Naive thymus-derived CD4-positive, alpha-beta T cell (primary cell): ENCODE measurements at regions not wholly inside any gene's neighbourhood (a gene's known extent, or its start where the extent isn't known, plus 50 kb on each side); places are given as distances from the start of the nearest gene placed in this dataset.

ENCODE experiments used
- ATAC-seq: fragments of 150-1000 bp; cut with Tn5 transposase; 2 replicates; pipeline ENCODE4 v1.10.0; 2021; ENCODE audit warnings: mild to moderate bottlenecking, moderate library complexity
- CTCF ChIA-PET: fragments of 350-600 bp; sonication (Branson Sonifier 250); formaldehyde crosslinking; loops from one replicate; lab custom pipeline; 2021; ENCODE audit warnings: antibody characterized with exemption; lab: Charles Lee
- POLR2A ChIA-PET: fragments of 350-600 bp; sonication (Branson Sonifier 250); formaldehyde crosslinking; loops from one replicate; lab custom pipeline; 2021; ENCODE audit warnings: antibody characterized with exemption, inconsistent platforms; lab: Charles Lee
- DNase-seq, 9 donors: peaks; one replicate each; pipeline versions ENCODE4 v3.0.0 to v3.0.0-alpha.2; 2020 to 2022; ENCODE audit warnings: mixed read lengths in 1 of 9
- H3K27ac ChIP-seq: one replicate; pipeline ENCODE4 v1.7.0; 2013; ENCODE audit warnings: mild to moderate bottlenecking, low read depth, low read length, moderate library complexity
- H3K27me3 ChIP-seq, 2 donors: one replicate each; pipeline ENCODE4 v1.7.0; 2013; ENCODE audit warnings: low read length in 2 of 2, mild to moderate bottlenecking in 2 of 2, moderate library complexity in 2 of 2; ENCODE audit not compliant: control insufficient read depth in 2 of 2, insufficient read depth in 2 of 2
- H3K36me3 ChIP-seq, 3 experiments: 1 replicate in 2 of 3; 2 replicates in 1 of 3; pipeline ENCODE4 v1.7.0; 2013; ENCODE audit warnings: low read length in 3 of 3, mild to moderate bottlenecking in 3 of 3, moderate library complexity in 1 of 3; ENCODE audit not compliant: insufficient read depth in 3 of 3, control insufficient read depth in 2 of 3
- H3K4me1 ChIP-seq, 2 donors: one replicate each; pipeline ENCODE4 v1.7.0; 2013; ENCODE audit warnings: low read length in 2 of 2, mild to moderate bottlenecking in 2 of 2, moderate library complexity in 1 of 2; ENCODE audit not compliant: control insufficient read depth in 2 of 2, insufficient read depth in 2 of 2
- H3K4me3 ChIP-seq: 2 replicates; pipeline ENCODE4 v1.7.0; 2013; ENCODE audit warnings: mild to moderate bottlenecking, low read length
- H3K9me3 ChIP-seq, 3 experiments: 1 replicate in 2 of 3; 2 replicates in 1 of 3; pipeline ENCODE4 v1.7.0; 2013; ENCODE audit warnings: low read length in 3 of 3; ENCODE audit not compliant: control insufficient read depth in 2 of 3
- H3K27ac Mint-ChIP-seq, 9 donors: one replicate each; pipeline ENCODE4 v1.8.0; 2020 to 2022; ENCODE audit warnings: mixed read lengths in 9 of 9, mild to moderate bottlenecking in 8 of 9, moderate library complexity in 5 of 9, inconsistent platforms in 2 of 9
- H3K27me3 Mint-ChIP-seq, 5 donors: one replicate each; pipeline ENCODE4 v1.8.0; 2021 to 2022; ENCODE audit warnings: mixed read lengths in 5 of 5, mild to moderate bottlenecking in 1 of 5
- H3K36me3 Mint-ChIP-seq, 5 donors: one replicate each; pipeline ENCODE4 v1.8.0; 2020 to 2022; ENCODE audit warnings: mixed read lengths in 5 of 5, mild to moderate bottlenecking in 3 of 5, inconsistent platforms in 1 of 5
- H3K4me1 Mint-ChIP-seq, 7 donors: one replicate each; pipeline ENCODE4 v1.8.0; 2020 to 2022; ENCODE audit warnings: mixed read lengths in 7 of 7, mild to moderate bottlenecking in 3 of 7, inconsistent platforms in 1 of 7
- H3K4me3 Mint-ChIP-seq, 10 donors: one replicate each; pipeline ENCODE4 v1.8.0; 2020 to 2022; ENCODE audit warnings: mild to moderate bottlenecking in 10 of 10, mixed read lengths in 10 of 10, moderate library complexity in 6 of 10, inconsistent platforms in 2 of 10
- H3K9me3 Mint-ChIP-seq, 11 donors: one replicate each; pipeline ENCODE4 v1.8.0; 2020 to 2022; ENCODE audit warnings: mixed read lengths in 11 of 11, mild to moderate bottlenecking in 4 of 11, inconsistent platforms in 1 of 11, moderate library complexity in 1 of 11
- intact Hi-C, 2 donors: fragments of 100-400 bp; cut with micrococcal nuclease; formaldehyde crosslinking; loops; one replicate each; pipeline ENCODE4 v1.15.1; 2023

DNA sequence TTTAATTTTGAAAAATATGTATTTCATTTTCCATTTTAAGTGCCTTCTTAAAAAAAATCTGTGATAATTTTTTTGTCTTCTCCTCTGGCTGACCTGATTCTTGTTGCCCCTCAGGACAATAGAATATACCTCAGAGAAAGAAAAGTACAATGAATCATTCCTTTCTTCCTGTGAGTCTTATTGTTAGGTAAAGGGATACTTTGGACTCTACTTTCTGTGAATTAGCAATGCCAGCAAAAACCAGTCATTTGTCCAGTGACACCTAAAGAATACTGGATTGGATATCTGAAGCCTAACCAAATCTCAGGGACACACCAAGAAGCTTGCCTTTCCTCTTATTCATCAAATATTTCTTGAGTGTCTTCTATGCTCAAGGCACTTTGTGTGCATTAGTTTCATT is 102.1 kb downstream of the AREG start:
- POLR2A ChIA-PET = no interaction called here
- Histone ChIP-seq H3K36me3 (no peaks in the 10 kb centered on the region), H3K4me3 (no peak overlapping the region), H3K9me3 (no peaks in the 10 kb centered on the region), H3K27me3 (no peaks in the 10 kb centered on the region), H3K4me1 (no peaks in the 10 kb centered on the region), H3K27ac (no peak overlapping the region)
- no peak for DNase-seq
- CTCF ChIA-PET = no interaction called here
- Mint-ChIP-seq H3K36me3 (no peaks in the 10 kb centered on the region), H3K27me3 (peaks cover 0 to 4% (median 0%) of the 10 kb centered on the region in 5 donors), H3K4me3 (no peak overlapping the region), H3K27ac (no peak overlapping the region), H3K9me3 (no peaks in the 10 kb centered on the region), H3K4me1 (peaks cover 0 to 10% (median 8%) of the 10 kb centered on the region in 7 donors)
- intact Hi-C loops = no loop called here
- ATAC-seq = no peak

DNA sequence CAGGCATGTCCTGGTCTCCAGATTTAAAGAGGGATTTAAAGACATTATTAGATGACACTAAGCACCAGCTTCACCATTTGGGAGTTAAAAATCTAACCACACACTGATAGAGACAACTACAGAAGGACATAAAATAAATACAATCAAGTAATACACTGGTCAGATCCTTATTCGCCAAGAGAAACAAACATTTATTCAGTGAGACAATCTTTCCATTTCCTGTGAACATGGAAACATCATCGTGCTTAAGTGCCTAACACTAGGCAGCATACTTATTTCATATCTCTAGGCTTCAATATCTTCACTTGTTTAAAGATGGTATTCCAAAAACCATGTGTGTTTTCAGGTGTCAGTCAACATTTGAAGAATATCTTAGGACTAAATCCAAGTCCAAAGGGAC is 103.6 kb downstream of the AREG start:
- Mint-ChIP-seq H3K4me1 (peaks cover 0 to 3% (median 0%) of the 10 kb centered on the region in 7 donors), H3K27ac (no peak overlapping the region), H3K27me3 (peaks cover 0 to 4% (median 0%) of the 10 kb centered on the region in 5 donors), H3K9me3 (no peaks in the 10 kb centered on the region), H3K4me3 (no peak overlapping the region), H3K36me3 (no peaks in the 10 kb centered on the region)
- intact Hi-C loops = no loop called here
- ATAC-seq (no peak), DNase-seq (no peak)
- no peaks in the 10 kb centered on the region for H3K27me3 ChIP-seq
- H3K4me1 ChIP-seq = no peaks in the 10 kb centered on the region
- CTCF ChIA-PET = no interaction called here
- POLR2A ChIA-PET = no interaction called here
- no peaks in the 10 kb centered on the region for H3K36me3 ChIP-seq
- no peak overlapping the region for H3K4me3 ChIP-seq
- H3K9me3 ChIP-seq = no peaks in the 10 kb centered on the region
- no peak overlapping the region for H3K27ac ChIP-seq

DNA sequence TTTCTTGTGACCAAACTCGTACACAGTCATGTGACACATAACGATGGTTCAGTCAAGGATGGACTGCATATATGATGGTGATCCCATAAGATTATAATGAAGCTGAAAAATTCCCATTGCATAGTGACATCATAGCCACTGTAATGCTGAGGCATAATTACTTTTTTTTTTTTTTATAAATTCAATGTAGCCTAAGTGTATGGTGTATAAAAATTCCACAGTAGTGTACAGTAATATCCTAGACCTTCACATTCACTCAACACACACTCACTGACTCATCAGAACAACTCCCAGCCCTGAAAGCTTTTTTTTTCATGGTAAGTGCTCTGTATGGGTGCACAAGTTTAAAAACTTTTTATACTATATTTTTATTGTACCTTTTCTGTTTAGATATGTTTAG is 105.0 kb downstream of the AREG start:
- no peak overlapping the region for H3K4me3 Mint-ChIP-seq
- Histone ChIP-seq H3K9me3 (no peaks in the 10 kb centered on the region), H3K36me3 (no peaks in the 10 kb centered on the region), H3K27ac (no peak overlapping the region), H3K27me3 (no peaks in the 10 kb centered on the region), H3K4me3 (no peak overlapping the region), H3K4me1 (no peaks in the 10 kb centered on the region)
- no peak for DNase-seq
- no peaks in the 10 kb centered on the region for H3K4me1 Mint-ChIP-seq
- no peaks in the 10 kb centered on the region for H3K9me3 Mint-ChIP-seq
- ChIA-PET CTCF (no interaction called here), POLR2A (no interaction called here)
- intact Hi-C loops = no loop called here
- H3K27ac Mint-ChIP-seq = no peak overlapping the region
- no peaks in the 10 kb centered on the region for H3K36me3 Mint-ChIP-seq
- H3K27me3 Mint-ChIP-seq = peaks cover 0 to 4% (median 0%) of the 10 kb centered on the region in 5 donors
- ATAC-seq = no peak

DNA sequence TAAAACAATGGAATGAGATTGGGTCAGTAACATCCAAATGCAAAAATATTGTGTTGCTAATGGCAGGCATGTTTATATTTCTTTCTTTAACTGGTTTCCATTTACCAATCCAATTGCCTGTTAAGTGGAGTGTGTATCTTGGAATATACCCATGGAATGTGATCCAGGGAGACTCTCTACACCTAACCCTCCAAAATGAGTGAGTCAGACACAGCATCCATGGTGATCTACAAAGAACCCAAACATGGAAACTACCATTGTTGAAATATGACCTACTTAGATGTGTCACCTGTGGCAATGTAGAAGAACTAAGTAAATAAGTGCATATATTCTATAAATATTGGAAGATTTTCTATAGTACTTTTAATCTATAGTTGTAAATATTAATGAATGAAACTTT is 110.3 kb downstream of the AREG start:
- peaks cover 0 to 15% (median 7%) of the 10 kb centered on the region in 11 donors for H3K9me3 Mint-ChIP-seq

DNA sequence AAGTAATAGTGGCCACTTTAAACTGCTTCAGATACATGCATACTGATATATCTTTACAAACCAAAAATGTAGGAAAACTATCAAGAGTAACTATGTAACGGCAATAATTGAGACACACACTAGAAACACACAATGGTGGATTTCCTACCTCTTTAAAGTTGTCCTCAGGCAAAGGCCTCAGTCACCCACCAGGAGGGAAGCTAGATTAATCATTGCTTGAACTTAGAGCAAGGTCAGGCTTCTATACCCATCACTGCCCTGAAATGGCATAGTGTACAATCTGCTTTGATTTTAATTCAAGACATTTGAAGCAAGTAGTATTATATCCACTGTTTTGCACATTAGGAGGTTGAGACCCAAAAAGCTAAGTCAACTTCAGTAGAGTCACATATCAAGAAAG is 110.9 kb downstream of the AREG start:
- H3K4me3 ChIP-seq = no peak overlapping the region
- no peaks in the 10 kb centered on the region for H3K4me1 Mint-ChIP-seq
- no peak overlapping the region for H3K27ac ChIP-seq

More for the DNA sequence above, 110.3 kb downstream of the AREG start:
- Mint-ChIP-seq H3K4me1 (no peaks in the 10 kb centered on the region), H3K27ac (no peak overlapping the region), H3K27me3 (no peaks in the 10 kb centered on the region), H3K36me3 (peaks cover 0 to 4% (median 0%) of the 10 kb centered on the region in 5 donors), H3K4me3 (no peak overlapping the region)
- intact Hi-C loops = no loop called here
- no peak for DNase-seq
- POLR2A ChIA-PET = no interaction called here
- H3K27ac ChIP-seq = no peak overlapping the region
- no peaks in the 10 kb centered on the region for H3K36me3 ChIP-seq
- H3K4me3 ChIP-seq = no peak overlapping the region
- ATAC-seq = no peak
- H3K4me1 ChIP-seq = no peaks in the 10 kb centered on the region
- no peaks in the 10 kb centered on the region for H3K9me3 ChIP-seq
- no peaks in the 10 kb centered on the region for H3K27me3 ChIP-seq
- CTCF ChIA-PET = no interaction called here

DNA sequence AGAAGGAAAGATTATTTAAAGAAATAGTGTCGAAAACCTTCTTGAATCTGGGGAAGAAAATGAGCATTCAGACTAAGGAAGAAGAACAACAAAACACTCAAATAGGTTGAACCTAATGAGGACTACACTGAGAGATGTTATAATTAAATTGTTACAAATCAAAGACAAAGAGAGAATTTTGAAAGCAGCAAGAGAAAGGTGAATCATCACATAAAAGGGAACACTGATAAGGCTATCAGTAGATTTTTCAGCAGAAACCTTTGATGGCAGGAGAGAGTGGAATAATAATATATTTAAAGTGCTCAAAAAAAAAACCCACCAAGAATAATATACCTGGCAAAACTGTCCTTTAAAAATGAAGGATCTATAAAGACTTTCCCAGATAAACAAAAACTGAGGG is 114.9 kb downstream of the AREG start:
- no peaks in the 10 kb centered on the region for H3K4me1 Mint-ChIP-seq
- POLR2A ChIA-PET = no interaction called here
- H3K9me3 ChIP-seq = no peaks in the 10 kb centered on the region
- CTCF ChIA-PET = no interaction called here
- H3K36me3 ChIP-seq = no peaks in the 10 kb centered on the region
- H3K4me3 Mint-ChIP-seq = no peak overlapping the region
- intact Hi-C loops = no loop called here
- H3K27me3 Mint-ChIP-seq = peaks cover 0 to 11% (median 7%) of the 10 kb centered on the region in 5 donors
- ATAC-seq (no peak), DNase-seq (no peak)
- H3K9me3 Mint-ChIP-seq = peaks cover 0 to 26% (median 9%) of the 10 kb centered on the region in 11 donors
- no peak overlapping the region for H3K4me3 ChIP-seq
- H3K27me3 ChIP-seq = no peaks in the 10 kb centered on the region
- H3K4me1 ChIP-seq = no peaks in the 10 kb centered on the region
- no peak overlapping the region for H3K27ac ChIP-seq
- peaks cover 0 to 4% (median 0%) of the 10 kb centered on the region in 5 donors for H3K36me3 Mint-ChIP-seq
- H3K27ac Mint-ChIP-seq = no peak overlapping the region

More for the DNA sequence above, 110.9 kb downstream of the AREG start:
- POLR2A ChIA-PET = no interaction called here
- no peak for DNase-seq
- Mint-ChIP-seq H3K9me3 (peaks cover 0 to 15% (median 7%) of the 10 kb centered on the region in 11 donors), H3K4me3 (no peak overlapping the region), H3K27ac (no peak overlapping the region), H3K27me3 (no peaks in the 10 kb centered on the region), H3K36me3 (peaks cover 0 to 4% (median 0%) of the 10 kb centered on the region in 5 donors)
- H3K4me1 ChIP-seq = no peaks in the 10 kb centered on the region
- ATAC-seq = no peak
- CTCF ChIA-PET = interaction anchor here (0.6 kb wide), 1 partner anchor 183 kb away, joined by 3 read pairs; no protein-coding TSS in a partner anchor
- intact Hi-C loops = no loop called here
- H3K9me3 ChIP-seq = no peaks in the 10 kb centered on the region
- no peaks in the 10 kb centered on the region for H3K36me3 ChIP-seq
- no peaks in the 10 kb centered on the region for H3K27me3 ChIP-seq

DNA sequence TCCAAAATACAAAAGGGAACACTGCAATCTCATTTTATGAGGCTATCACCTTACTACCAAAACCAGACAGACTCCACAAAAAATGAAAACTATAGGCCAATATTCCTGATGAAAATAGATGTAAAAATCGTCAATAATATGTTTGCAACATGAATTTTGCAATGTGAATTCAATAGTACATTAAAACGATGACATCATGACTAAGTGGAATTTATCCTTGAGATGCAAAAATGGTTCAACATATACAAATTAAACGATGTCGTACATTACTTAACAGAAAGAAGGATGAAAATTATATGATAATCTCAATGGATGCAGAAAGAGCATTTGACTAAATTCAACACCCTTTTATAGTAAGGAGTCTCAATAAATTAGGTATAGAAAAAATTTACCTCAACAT is 123.0 kb downstream of the AREG start:
- no peak overlapping the region for H3K27ac Mint-ChIP-seq
- peaks cover 0 to 11% (median 7%) of the 10 kb centered on the region in 5 donors for H3K27me3 Mint-ChIP-seq
- no peak overlapping the region for H3K4me3 Mint-ChIP-seq
- CTCF ChIA-PET = no interaction called here
- Histone ChIP-seq H3K36me3 (no peaks in the 10 kb centered on the region), H3K27ac (no peak overlapping the region), H3K27me3 (no peaks in the 10 kb centered on the region), H3K4me3 (no peak overlapping the region), H3K9me3 (peaks cover 0 to 4% (median 0%) of the 10 kb centered on the region in 3 experiments), H3K4me1 (no peaks in the 10 kb centered on the region)
- no peaks in the 10 kb centered on the region for H3K4me1 Mint-ChIP-seq
- intact Hi-C loops = no loop called here
- no peak for ATAC-seq
- H3K9me3 Mint-ChIP-seq = peaks cover 0 to 31% (median 10%) of the 10 kb centered on the region in 11 donors
- POLR2A ChIA-PET = no interaction called here
- H3K36me3 Mint-ChIP-seq = peaks cover 0 to 5% (median 0%) of the 10 kb centered on the region in 5 donors
- no peak for DNase-seq
